Lower leg skin (tissue), 4 donors: ENCODE measurements at regions not wholly inside any gene's neighbourhood (a gene's known extent, or its start where the extent isn't known, plus 50 kb on each side); places are given as distances from the start of the nearest gene placed in this dataset.
"Not testable (repeated sequence)": the region's sequence is repeated elsewhere in the genome, so short reads cannot be mapped to it uniquely, and the experiment has no call there.

Experiments used
- DNase-seq, 2 donors: peaks; one replicate each; pipeline ENCODE4 v3.0.0-alpha.2; 2019; ENCODE audit warnings: low spot score in 2 of 2
- H3K4me3 ChIP-seq: fragments of 200-600 bp; sonication (generic); 2 replicates; pipeline ENCODE4 v1.5.1; 2017; ENCODE audit warnings: mild to moderate bottlenecking, low read depth; ENCODE audit not compliant: poor library complexity, severe bottlenecking
- CTCF ChIP-seq, 3 donors: fragments of 450-650 bp; IDR thresholded peaks; one replicate each; pipeline ENCODE4 v1.5.1; 2016; ENCODE audit warnings: antibody characterized with exemption in 3 of 3, mild to moderate bottlenecking in 3 of 3, moderate library complexity in 2 of 3
- POLR2A ChIP-seq, 2 donors: fragments of 450-650 bp; IDR thresholded peaks; one replicate each; pipeline ENCODE4 v1.6.1; 2016 to 2017; ENCODE audit warnings: antibody characterized with exemption in 2 of 2, mild to moderate bottlenecking in 1 of 2, moderate library complexity in 1 of 2
- WGBS, 2 donors: methylation state at CpG; one replicate each; pipeline ENCODE4 v1.1.5; 2018; 5-methylcytosine and 5-hydroxymethylcytosine counted together
- intact Hi-C: fragments of 100-400 bp; cut with DNase I; formaldehyde crosslinking; loops from one replicate; pipeline ENCODE4 v1.15.0; 2023; ENCODE audit warnings: low total_unique reads

- no peak for DNase-seq
- intact Hi-C loops: no loop called here
- no peak overlapping the region for H3K4me3 ChIP-seq
- 69 to 71% methylated on average over 4 of the region's 4 CpGs for WGBS, 2 donors
- TF ChIP-seq POLR2A (IDR thresholded peaks at IDR 0.05) (no peak), CTCF (IDR thresholded peaks at IDR 0.05) (no peak)
Observed at GRCh38 chr7:57225666-57226065, 93.4 kb upstream of the ZNF479 start.

- DNase-seq, intact Hi-C loops, H3K4me3 ChIP-seq: not testable (repeated sequence)
- WGBS, 2 donors: 80 to 86% methylated on average over 6 of the region's 6 CpGs
Observed at GRCh38 chr7:57241236-57241635, 109.0 kb upstream of the ZNF479 start.

GRCh38 chr7:57243551-57243950, 111.3 kb upstream of the ZNF479 start:
- 75 to 93% methylated on average over 8 of the region's 8 CpGs for WGBS, 2 donors
- intact Hi-C loops, DNase-seq, H3K4me3 ChIP-seq: not testable (repeated sequence)

- 80% methylated on average over 9 to 11 of the region's 11 CpGs for WGBS, 2 donors
- DNase-seq, intact Hi-C loops, H3K4me3 ChIP-seq: not testable (repeated sequence)
Observed at GRCh38 chr7:57244345-57244980, 112.2 kb upstream of the ZNF479 start.

GRCh38 chr7:57245206-57245605, 113.0 kb upstream of the ZNF479 start:
- TF ChIP-seq POLR2A (IDR thresholded peaks at IDR 0.05): no peak
- no peak for TF ChIP-seq CTCF (IDR thresholded peaks at IDR 0.05)
- no peak for DNase-seq
- intact Hi-C loops: no loop called here
- WGBS, 2 donors: 73 to 80% methylated on average over 4 of the region's 4 CpGs
- H3K4me3 ChIP-seq: no peak overlapping the region

- no peak overlapping the region for H3K4me3 ChIP-seq
- 30 to 31% methylated on average over 2 of the region's 2 CpGs for WGBS, 2 donors
- TF ChIP-seq CTCF (IDR thresholded peaks at IDR 0.05) (no peak), POLR2A (IDR thresholded peaks at IDR 0.05) (no peak)
- intact Hi-C loops: no loop called here
- DNase-seq: peak in 1 of 2 donors; percentile 26
Observed at GRCh38 chr7:57250801-57251200, 118.6 kb upstream of the ZNF479 start.

GRCh38 chr7:57256637-57257375, 124.6 kb upstream of the ZNF479 start:
- TF ChIP-seq CTCF (IDR thresholded peaks at IDR 0.05) (no peak), POLR2A (IDR thresholded peaks at IDR 0.05) (no peak)
- DNase-seq: peak in 1 of 2 donors; percentile 66
- no peak overlapping the region for H3K4me3 ChIP-seq
- intact Hi-C loops: no loop called here
- WGBS, 2 donors: 79 to 82% methylated on average over 34 to 44 of the region's 44 CpGs
